Kidney (tissue), 13 donors: ENCODE measurements at regions not wholly inside any gene's neighbourhood (a gene's known extent, or its start where the extent isn't known, plus 50 kb on each side); places are given as distances from the start of the nearest gene placed in this dataset.

Experiments
- DNase-seq, 5 donors: peaks; one replicate each; pipeline ENCODE4 v3.0.0-alpha.2; 2013 to 2020
- FAIRE-seq: peaks from 2 replicates; lab custom pipeline; 2012; peaks lifted over from hg19 to GRCh38; lab: Jason Lieb, UNC
- H3K27ac ChIP-seq, 2 donors: one replicate each; pipeline ENCODE4 v1.7.0; 2013; ENCODE audit warnings: low read depth in 2 of 2, low read length in 2 of 2, inconsistent platforms in 1 of 2
- H3K27me3 ChIP-seq: one replicate; pipeline ENCODE4 v1.7.1; 2013; ENCODE audit warnings: low read length, inconsistent platforms; ENCODE audit not compliant: control insufficient read depth, insufficient read depth
- H3K36me3 ChIP-seq, 3 donors: one replicate each; pipeline versions ENCODE4 v1.7.0 to v1.7.1; 2013; ENCODE audit warnings: low read length in 3 of 3, control low read depth in 1 of 3, inconsistent platforms in 1 of 3; ENCODE audit not compliant: insufficient read depth in 3 of 3, control insufficient read depth in 2 of 3
- H3K4me1 ChIP-seq, 3 donors: one replicate each; pipeline versions ENCODE4 v1.7.0 to v1.7.1; 2013; ENCODE audit warnings: low read length in 3 of 3, inconsistent platforms in 1 of 3, low read depth in 1 of 3; ENCODE audit not compliant: control insufficient read depth in 2 of 3, insufficient read depth in 2 of 3
- H3K4me3 ChIP-seq, 3 donors: one replicate each; pipeline versions ENCODE4 v1.7.0 to v1.8.1; 2013; ENCODE audit warnings: low read length in 3 of 3, control low read depth in 1 of 3, inconsistent platforms in 1 of 3
- H3K9ac ChIP-seq, 3 donors: one replicate each; pipeline versions ENCODE4 v1.7.0 to v1.7.1; 2013; ENCODE audit warnings: low read length in 3 of 3, control low read depth in 1 of 3, inconsistent platforms in 1 of 3
- H3K9me3 ChIP-seq, 3 donors: one replicate each; pipeline versions ENCODE4 v1.7.0 to v1.7.1; 2013; ENCODE audit warnings: low read length in 3 of 3, control low read depth in 1 of 3, inconsistent platforms in 1 of 3; ENCODE audit not compliant: control insufficient read depth in 2 of 3, insufficient read depth in 1 of 3
- CTCF ChIP-seq: IDR thresholded peaks from 3 replicates; pipeline ENCODE4 v1.5.1; 2012; ENCODE audit warnings: mild to moderate bottlenecking, moderate library complexity, borderline replicate concordance; ENCODE audit not compliant: insufficient read depth; ENCODE audit errors: extremely low read depth
- intact Hi-C: fragments of 100-400 bp; cut with DNase I; formaldehyde crosslinking; loops from one replicate; pipeline ENCODE4 v1.11.1; 2022
- donor health status: control.
- donor health status: control.
- donor health status: control.
- donor health status: control.
- donor health status: control.
- donor health status: DM: yes; HTN: yes; CAD: no.
- donor health status: Normal renal cell carcinoma (clear cell type).

GRCh38 chr1:185676969-185677368 lies 57.2 kb upstream of the HMCN1 start:
- no peaks in the 10 kb centered on the region for H3K9me3 ChIP-seq
- FAIRE-seq (no peak), DNase-seq (no peak)
- no peak for TF ChIP-seq CTCF
- no peaks in the 10 kb centered on the region for H3K27me3 ChIP-seq
- H3K4me3 ChIP-seq, result no peak overlapping the region
- intact Hi-C loops, result no loop called here
- no peak overlapping the region for H3K9ac ChIP-seq
- H3K36me3 ChIP-seq, result no peaks in the 10 kb centered on the region
- H3K27ac ChIP-seq, result no peak overlapping the region
- peaks cover 0 to 22% (median 7%) of the 10 kb centered on the region in 3 donors for H3K4me1 ChIP-seq

GRCh38 chr1:185674201-185674600 lies 60.0 kb upstream of the HMCN1 start:
- H3K36me3 ChIP-seq, result no peaks in the 10 kb centered on the region
- H3K9me3 ChIP-seq, result no peaks in the 10 kb centered on the region
- peaks cover 0 to 16% (median 2%) of the 10 kb centered on the region in 3 donors for H3K4me1 ChIP-seq
- no peak overlapping the region for H3K9ac ChIP-seq
- H3K27ac ChIP-seq, result peak overlapping the region in 1 of 2 donors; percentile 15
- no peak for TF ChIP-seq CTCF
- no peak overlapping the region for H3K4me3 ChIP-seq
- H3K27me3 ChIP-seq, result no peaks in the 10 kb centered on the region
- peak in 1 of 5 donors; percentile 57 for DNase-seq
- intact Hi-C loops, result no loop called here
- no peak for FAIRE-seq

- no peak for TF ChIP-seq CTCF
- Histone ChIP-seq H3K27ac (peak overlapping the region in 1 of 2 donors; percentile 24), H3K27me3 (no peaks in the 10 kb centered on the region), H3K4me1 (peaks cover 0 to 16% (median 2%) of the 10 kb centered on the region in 3 donors), H3K4me3 (no peak overlapping the region), H3K9me3 (no peaks in the 10 kb centered on the region), H3K9ac (no peak overlapping the region), H3K36me3 (no peaks in the 10 kb centered on the region)
- DNase-seq (no peak), FAIRE-seq (no peak)
- intact Hi-C loops, result no loop called here
Measured at GRCh38 chr1:185672719-185673360, 61.4 kb upstream of the HMCN1 start.
